Stimulated activated CD4-positive, alpha-beta T cell treated with anti-CD3 and anti-CD28 coated beads, Interleukin-15, amount 100 ng/mL, for 24 hours (primary cell): ENCODE measurements at regions not wholly inside any gene's neighbourhood (a gene's known extent, or its start where the extent isn't known, plus 50 kb on each side); places are given as distances from the start of the nearest gene placed in this dataset.
"Not testable (repeated sequence)": the region's sequence is repeated elsewhere in the genome, so short reads cannot be mapped to it uniquely, and the experiment has no call there.

Experiments
- DNase-seq: peaks from one replicate; pipeline ENCODE4 v3.0.0-alpha.2; 2020

- DNase-seq = no peak
Measured at GRCh38 chr6:19562468-19562867, 274.7 kb upstream of the ID4 start.

- no peak for DNase-seq
Measured at GRCh38 chr6:19569563-19569962, 267.6 kb upstream of the ID4 start.

- DNase-seq = no peak
Measured at GRCh38 chr6:19571176-19571575, 266.0 kb upstream of the ID4 start.

GRCh38 chr6:19578481-19578880, 258.7 kb upstream of the ID4 start:
- DNase-seq = no peak

- not testable (repeated sequence) for DNase-seq
Measured at GRCh38 chr6:19584207-19584606, 253.0 kb upstream of the ID4 start.

GRCh38 chr6:19587238-19587942, 249.8 kb upstream of the ID4 start:
- no peak for DNase-seq

GRCh38 chr6:19590501-19591131, 246.6 kb upstream of the ID4 start:
- no peak for DNase-seq

GRCh38 chr6:19597809-19598320, 239.3 kb upstream of the ID4 start:
- no peak for DNase-seq

- DNase-seq = no peak
Measured at GRCh38 chr6:19599796-19600464, 237.2 kb upstream of the ID4 start.

- no peak for DNase-seq
Measured at GRCh38 chr6:19602434-19603013, 234.6 kb upstream of the ID4 start.

- no peak for DNase-seq
Measured at GRCh38 chr6:19603721-19604120, 233.4 kb upstream of the ID4 start.

GRCh38 chr6:19605624-19606023, 231.5 kb upstream of the ID4 start:
- no peak for DNase-seq

GRCh38 chr6:19608546-19608945, 228.6 kb upstream of the ID4 start:
- DNase-seq = no peak

GRCh38 chr6:19609972-19610641, 227.1 kb upstream of the ID4 start:
- no peak for DNase-seq

- DNase-seq = not testable (repeated sequence)
Measured at GRCh38 chr6:19612672-19613466, 224.3 kb upstream of the ID4 start.

- no peak for DNase-seq
Measured at GRCh38 chr6:19613678-19614077, 223.5 kb upstream of the ID4 start.

- DNase-seq = no peak
Measured at GRCh38 chr6:19616022-19616421, 221.1 kb upstream of the ID4 start.

GRCh38 chr6:19632230-19632629, 204.9 kb upstream of the ID4 start:
- DNase-seq = no peak

GRCh38 chr6:19632786-19633185, 204.4 kb upstream of the ID4 start:
- DNase-seq = no peak

GRCh38 chr6:19635728-19636127, 201.4 kb upstream of the ID4 start:
- DNase-seq = no peak

GRCh38 chr6:19637010-19637409, 200.2 kb upstream of the ID4 start:
- no peak for DNase-seq

- no peak for DNase-seq
Measured at GRCh38 chr6:19638931-19639330, 198.2 kb upstream of the ID4 start.
